Kidney epithelial cell (primary cell): ENCODE measurements at regions not wholly inside any gene's neighbourhood (a gene's known extent, or its start where the extent isn't known, plus 50 kb on each side); places are given as distances from the start of the nearest gene placed in this dataset.

Source experiments
- DNase-seq: peaks from one replicate; pipeline ENCODE4 v3.0.0-alpha.2; 2010; ENCODE audit warnings: low read depth
- H3K27me3 ChIP-seq: 2 replicates; pipeline ENCODE4 v1.6.0; 2011; ENCODE audit warnings: low read length; ENCODE audit not compliant: control insufficient read depth, insufficient read depth
- H3K36me3 ChIP-seq: 2 replicates; pipeline ENCODE4 v1.5.1; 2011; ENCODE audit warnings: low read length; ENCODE audit not compliant: control insufficient read depth, insufficient read depth
- H3K4me3 ChIP-seq: 2 replicates; pipeline ENCODE4 v1.5.1; 2011; ENCODE audit warnings: low read depth, mild to moderate bottlenecking, control low read depth, low read length
- CTCF ChIP-seq: IDR thresholded peaks from 2 replicates; pipeline ENCODE4 v1.5.1; 2011; ENCODE audit warnings: mild to moderate bottlenecking, moderate library complexity, low read length, control low read depth, inconsistent platforms; ENCODE audit not compliant: insufficient read depth, poor library complexity, severe bottlenecking

DNA sequence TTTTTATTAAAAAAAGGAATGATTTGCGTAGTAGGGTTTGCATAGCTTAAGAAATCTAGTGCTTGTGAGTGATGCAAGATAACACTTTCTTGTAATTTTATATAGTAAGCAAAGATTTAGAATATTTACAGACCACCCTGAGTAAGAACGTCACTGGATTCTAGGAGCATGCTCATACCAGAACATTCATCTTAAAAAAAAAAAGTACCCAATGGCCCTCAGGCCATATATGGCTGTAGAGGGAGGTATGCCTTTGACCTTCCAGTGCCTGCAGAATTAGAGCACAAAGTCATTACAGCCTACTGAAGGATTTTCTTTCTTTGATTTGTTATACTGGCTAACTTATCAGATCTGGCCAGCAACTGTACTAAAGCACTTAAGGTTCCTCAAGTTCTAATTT, 236.3 kb upstream of the GYPA start:
- no peak for TF ChIP-seq CTCF
- no peaks in the 10 kb centered on the region for H3K36me3 ChIP-seq
- DNase-seq = no peak
- no peak overlapping the region for H3K4me3 ChIP-seq
- H3K27me3 ChIP-seq = no peaks in the 10 kb centered on the region

GRCh38 chr4:144384408-144384807, 243.9 kb upstream of the GYPA start:
- no peaks in the 10 kb centered on the region for H3K27me3 ChIP-seq
- TF ChIP-seq CTCF = no peak
- no peak for DNase-seq
- H3K36me3 ChIP-seq = no peaks in the 10 kb centered on the region
- no peak overlapping the region for H3K4me3 ChIP-seq

- Histone ChIP-seq H3K4me3 (no peak overlapping the region), H3K27me3 (no peaks in the 10 kb centered on the region), H3K36me3 (no peaks in the 10 kb centered on the region)
- DNase-seq = peak; percentile 92
- no peak for TF ChIP-seq CTCF
Observed at GRCh38 chr4:144399927-144400326, 246.0 kb upstream of the HHIP start.

- no peak for TF ChIP-seq CTCF
Observed at GRCh38 chr4:144402176-144402575, 243.8 kb upstream of the HHIP start.

DNA sequence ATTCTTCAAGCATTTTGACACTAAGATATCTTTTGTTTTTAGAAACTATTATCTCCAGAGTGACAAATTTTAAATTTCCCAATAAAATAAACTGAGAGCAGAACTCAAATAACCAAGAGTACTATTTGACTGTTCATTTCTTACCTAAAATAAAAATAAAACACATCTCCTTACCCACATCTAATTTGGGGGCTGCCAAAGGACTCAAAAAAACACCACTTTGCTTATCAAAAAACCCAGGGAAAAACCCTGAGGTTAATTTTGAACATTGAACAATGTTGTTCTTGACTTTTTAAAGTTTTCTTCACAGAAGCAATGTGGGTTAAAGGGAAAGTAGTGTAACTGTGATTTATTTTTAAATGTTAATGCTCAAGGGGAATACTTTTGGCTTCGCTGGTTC, 243.0 kb upstream of the HHIP start:
- TF ChIP-seq CTCF = no peak
- Histone ChIP-seq H3K36me3 (no peaks in the 10 kb centered on the region), H3K27me3 (no peaks in the 10 kb centered on the region), H3K4me3 (no peak overlapping the region)
- DNase-seq = no peak

More at GRCh38 chr4:144402176-144402575, 243.8 kb upstream of the HHIP start:
- Histone ChIP-seq H3K4me3 (no peak overlapping the region), H3K36me3 (no peaks in the 10 kb centered on the region), H3K27me3 (no peaks in the 10 kb centered on the region)
- no peak for DNase-seq

DNA sequence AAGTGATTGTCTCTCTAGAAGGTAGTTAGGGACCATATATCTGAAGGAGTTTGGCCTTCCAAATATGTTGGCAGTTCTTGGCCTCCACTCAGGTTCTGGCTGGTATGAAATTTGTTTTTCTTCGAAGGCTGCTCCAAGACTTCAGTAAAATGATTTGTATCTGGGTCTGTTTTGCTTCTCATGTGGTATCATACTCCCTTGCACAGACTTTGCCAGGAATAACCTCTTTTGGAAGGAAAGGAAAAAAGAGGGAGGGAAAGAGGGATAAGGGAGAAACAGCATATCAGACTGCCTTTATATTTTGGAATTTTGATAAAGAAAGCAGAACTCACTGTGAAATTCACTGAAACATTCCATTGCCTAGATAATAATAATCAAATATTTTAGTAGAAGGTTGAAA, 242.1 kb upstream of the HHIP start:
- Histone ChIP-seq H3K36me3 (no peaks in the 10 kb centered on the region), H3K27me3 (no peaks in the 10 kb centered on the region), H3K4me3 (no peak overlapping the region)
- no peak for TF ChIP-seq CTCF
- no peak for DNase-seq
